ENCODE measurements at regions not wholly inside any gene's neighbourhood (a gene's known extent, or its start where the extent isn't known, plus 50 kb on each side); places are given as distances from the start of the nearest gene placed in this dataset.

DNA sequence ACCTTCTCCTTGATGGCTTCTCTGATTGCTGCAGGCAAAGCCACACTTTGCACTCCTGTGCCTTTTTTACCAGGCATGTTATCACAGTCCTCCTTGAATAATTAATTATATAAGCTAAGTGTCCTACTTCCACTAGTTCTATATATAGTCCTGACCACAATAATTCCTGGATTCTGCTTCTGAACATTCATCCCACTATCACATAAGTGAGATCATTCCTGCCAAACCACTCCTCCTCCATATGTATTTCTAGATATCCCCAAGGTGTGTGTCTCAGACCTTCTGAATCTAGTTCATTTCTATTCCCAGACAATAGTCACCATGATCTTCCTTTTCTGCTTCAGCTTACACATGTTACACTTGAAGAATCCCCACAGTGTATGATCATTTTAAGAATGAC is 1237.5 kb upstream of the MAP3K7 start:
- no peak overlapping the region for H3K27ac ChIP-seq (ENCODE audit: low read depth, low read length)
- POLR2A ChIA-PET (ENCODE audit: partially characterized antibody): no interaction called here
- no peak for FAIRE-seq
- TF ChIP-seq JUND (IDR thresholded peaks at IDR 0.05; ENCODE audit: low read length) (no peak), SP1 (IDR thresholded peaks at IDR 0.05; ENCODE audit: low read depth, low read length) (no peak), RXRA (IDR thresholded peaks at IDR 0.05; ENCODE audit: insufficient read depth, low read depth, low read length) (no peak), CTBP2 (IDR thresholded peaks at IDR 0.05; ENCODE audit: borderline replicate concordance, insufficient read depth, insufficient read length, low read length) (no peak), BRCA1 (IDR thresholded peaks at IDR 0.05; ENCODE audit: low read depth, low read length) (no peak), ASH2L (IDR thresholded peaks at IDR 0.05; ENCODE audit: low read length) (no peak), RBBP5 (IDR thresholded peaks at IDR 0.05; ENCODE audit: borderline replicate concordance, low read depth, low read length) (no peak), SIN3A (conservative IDR thresholded peaks at IDR 0.05 in 1 of 2, IDR thresholded peaks at IDR 0.05 in 1 of 2; ENCODE audit: low read depth in 1 of 2, low read length in 2 of 2) (no peak), NANOG (IDR thresholded peaks at IDR 0.05; ENCODE audit: insufficient read depth, low read depth, low read length, poor library complexity, severe bottlenecking) (no peak), POLR2A (IDR thresholded peaks at IDR 0.05; ENCODE audit: control extremely low read depth in 1 of 2, low read depth in 2 of 2, low read length in 2 of 2) (no peak), JUN (IDR thresholded peaks at IDR 0.05; ENCODE audit: low read depth, low read length) (no peak)
- TF ChIP-seq, protein P1, sequence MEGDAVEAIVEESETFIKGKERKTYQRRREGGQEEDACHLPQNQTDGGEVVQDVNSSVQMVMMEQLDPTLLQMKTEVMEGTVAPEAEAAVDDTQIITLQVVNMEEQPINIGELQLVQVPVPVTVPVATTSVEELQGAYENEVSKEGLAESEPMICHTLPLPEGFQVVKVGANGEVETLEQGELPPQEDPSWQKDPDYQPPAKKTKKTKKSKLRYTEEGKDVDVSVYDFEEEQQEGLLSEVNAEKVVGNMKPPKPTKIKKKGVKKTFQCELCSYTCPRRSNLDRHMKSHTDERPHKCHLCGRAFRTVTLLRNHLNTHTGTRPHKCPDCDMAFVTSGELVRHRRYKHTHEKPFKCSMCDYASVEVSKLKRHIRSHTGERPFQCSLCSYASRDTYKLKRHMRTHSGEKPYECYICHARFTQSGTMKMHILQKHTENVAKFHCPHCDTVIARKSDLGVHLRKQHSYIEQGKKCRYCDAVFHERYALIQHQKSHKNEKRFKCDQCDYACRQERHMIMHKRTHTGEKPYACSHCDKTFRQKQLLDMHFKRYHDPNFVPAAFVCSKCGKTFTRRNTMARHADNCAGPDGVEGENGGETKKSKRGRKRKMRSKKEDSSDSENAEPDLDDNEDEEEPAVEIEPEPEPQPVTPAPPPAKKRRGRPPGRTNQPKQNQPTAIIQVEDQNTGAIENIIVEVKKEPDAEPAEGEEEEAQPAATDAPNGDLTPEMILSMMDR (IDR thresholded peaks at IDR 0.05; ENCODE audit: control extremely low read depth in 1 of 3, insufficient read depth in 1 of 3, low read depth in 1 of 3, low read length in 3 of 3): no peak

More for the DNA sequence above, 1237.5 kb upstream of the MAP3K7 start:
- Histone ChIP-seq H3K4me1 (replicated peaks in 1 of 4; ENCODE audit: control insufficient read depth in 3 of 4, insufficient read depth in 4 of 4, low read length in 3 of 4) (no peaks in the 10 kb centered on the region), H3K9ac (replicated peaks in 1 of 4; ENCODE audit: extremely low read depth in 1 of 4, low read depth in 3 of 4, low read length in 3 of 4) (no peak overlapping the region), H2BK15ac (ENCODE audit: low read length) (no peak overlapping the region), H4K91ac (replicated peaks; ENCODE audit: insufficient read length, low read length) (no peak overlapping the region), H3K14ac (ENCODE audit: insufficient read length) (no peak overlapping the region), H3K4me3 (ENCODE audit: extremely low read depth in 1 of 4, insufficient read depth in 2 of 4, low read depth in 3 of 4, low read length in 4 of 4) (no peak overlapping the region), H2BK12ac (ENCODE audit: low read depth, low read length) (no peak overlapping the region), H3K36me3 (ENCODE audit: control insufficient read depth in 2 of 4, insufficient read depth in 4 of 4, low read length in 3 of 4) (no peaks in the 10 kb centered on the region), H3K56ac (replicated peaks; ENCODE audit: insufficient read length, low read depth, low read length) (no peak overlapping the region), H3K18ac (ENCODE audit: extremely low read depth, low read length) (no peak overlapping the region), H3K23ac (ENCODE audit: insufficient read length) (no peak overlapping the region), H3K4ac (replicated peaks; ENCODE audit: insufficient read length, low read depth, low read length) (no peak overlapping the region), H3K4me2 (ENCODE audit: insufficient read depth in 1 of 2, low read depth in 2 of 2, low read length in 2 of 2) (no peak overlapping the region), H4K20me1 (replicated peaks in 1 of 2; ENCODE audit: control insufficient read depth in 1 of 2, insufficient read depth in 2 of 2, low read length in 2 of 2) (no peaks in the 10 kb centered on the region), H3K79me1 (ENCODE audit: low read depth, low read length) (no peaks in the 10 kb centered on the region), H2BK5ac (ENCODE audit: low read depth, low read length) (no peak overlapping the region), H3K27me3 (replicated peaks in 1 of 4; ENCODE audit: control insufficient read depth in 3 of 4, extremely low read depth in 1 of 4, insufficient read depth in 3 of 4, low read length in 3 of 4) (no peaks in the 10 kb centered on the region), H2BK120ac (replicated peaks; ENCODE audit: low read depth, low read length) (no peak overlapping the region), H2BK20ac (ENCODE audit: low read length) (no peak overlapping the region), H3K79me2 (ENCODE audit: control insufficient read depth in 1 of 2, insufficient read depth in 2 of 2, low read length in 2 of 2) (no peaks in the 10 kb centered on the region), H2AFZ (ENCODE audit: low read length) (no peak overlapping the region), H3K9me3 (ENCODE audit: insufficient read depth in 2 of 2, low read depth in 1 of 2, low read length in 1 of 2) (no peaks in the 10 kb centered on the region), H4K8ac (ENCODE audit: extremely low read depth, insufficient read depth, low read length) (no peak overlapping the region), H4K5ac (ENCODE audit: insufficient read length, low read depth, low read length) (no peak overlapping the region), H3K23me2 (ENCODE audit: low read depth, low read length) (no peaks in the 10 kb centered on the region; the same call in 1 of the 2 replicates), H2AK5ac (ENCODE audit: low read depth, low read length) (no peak overlapping the region)
- no peak for DNase-seq (ENCODE audit: low read depth in 1 of 2, low spot score in 2 of 2)
- CTCF ChIA-PET (ENCODE audit: partially characterized antibody): no interaction called here

Measured in H1 (cell line).